ENCODE measurements at regions not wholly inside any gene's neighbourhood (a gene's known extent, or its start where the extent isn't known, plus 50 kb on each side); places are given as distances from the start of the nearest gene placed in this dataset.

DNA sequence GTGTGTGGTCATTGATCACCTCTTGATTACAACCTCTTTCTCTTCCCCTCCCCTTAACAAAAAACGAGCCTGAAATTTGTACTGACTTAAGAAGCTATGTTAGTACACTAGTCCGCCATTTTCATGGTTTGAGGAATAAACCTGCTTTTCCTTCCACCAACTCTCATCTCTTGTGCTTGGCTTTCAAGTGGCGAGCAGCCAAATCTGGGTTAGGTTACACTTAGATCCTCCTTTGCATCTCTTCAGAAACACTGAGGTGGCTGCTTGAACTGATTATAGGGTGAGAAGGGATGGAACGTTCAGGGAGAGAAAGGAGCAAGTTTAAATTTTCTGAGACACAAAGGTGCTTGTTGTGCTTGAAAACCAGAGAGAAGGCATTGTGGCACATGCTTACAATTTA lies 2171.4 kb downstream of the LRRC4C start:
- Histone ChIP-seq H4K20me1 (ENCODE audit: insufficient read depth) (no peaks in the 10 kb centered on the region), H3K4me3 (replicated peaks in 1 of 2; ENCODE audit: low read depth in 1 of 2, low read length in 2 of 2) (no peak overlapping the region), H3K9ac (ENCODE audit: low read length) (no peak overlapping the region), H3K4me2 (ENCODE audit: low read length) (no peak overlapping the region), H2AFZ (ENCODE audit: low read depth, low read length, poor library complexity, severe bottlenecking) (no peak overlapping the region), H3K9me2 (ENCODE audit: insufficient read depth) (no peaks in the 10 kb centered on the region), H3K36me3 (ENCODE audit: control insufficient read depth in 1 of 2, insufficient read depth in 2 of 2, low read length in 2 of 2) (no peaks in the 10 kb centered on the region), H3K4me1 (ENCODE audit: control insufficient read depth in 1 of 2, insufficient read depth in 2 of 2, low read length in 2 of 2) (no peaks in the 10 kb centered on the region), H3K27ac (ENCODE audit: low read depth, low read length) (no peak overlapping the region), H3K9me3 (ENCODE audit: control insufficient read depth in 1 of 2, insufficient read depth in 1 of 2, low read depth in 1 of 2, low read length in 2 of 2) (peaks cover 0 to 5% of the 10 kb centered on the region in 2 experiments; a peak in 2 of 4 replicates), H3K79me2 (ENCODE audit: insufficient read depth, low read length) (no peaks in the 10 kb centered on the region), H3K27me3 (ENCODE audit: insufficient read depth, low read length) (no peaks in the 10 kb centered on the region)
- ChIA-PET CTCF (no interaction called here), RAD21 (ENCODE audit: low non-redundant PET in 1 of 2, low total read pairs in 2 of 2, uncharacterized antibody in 2 of 2, unreplicated experiment in 2 of 2) (no interaction called here), POLR2A (no interaction called here)
- DNase-seq (ENCODE audit: low read depth, low spot score), result no peak
- intact Hi-C loops (cut with micrococcal nuclease), result no loop called here
- no peak for TF ChIP-seq ZNF274 (IDR thresholded peaks at IDR 0.05; ENCODE audit: low read depth, low read length)
- no peak for TF ChIP-seq SP1 (IDR thresholded peaks at IDR 0.05; ENCODE audit: low read depth)
- TF ChIP-seq POLR2A (IDR thresholded peaks at IDR 0.05; ENCODE audit: borderline replicate concordance, extremely low read depth, insufficient read depth, insufficient read length), result no peak
- no peak for TF ChIP-seq CTCF (IDR thresholded peaks at IDR 0.05 in 2 of 3, conservative IDR thresholded peaks at IDR 0.05 in 1 of 3; ENCODE audit: borderline replicate concordance in 1 of 3, insufficient read depth in 1 of 3, low read depth in 2 of 3, low read length in 2 of 3)
- TF ChIP-seq SRF (IDR thresholded peaks at IDR 0.05; ENCODE audit: low read depth), result no peak
- no peak for TF ChIP-seq YY1 (IDR thresholded peaks at IDR 0.05; ENCODE audit: extremely low read depth, insufficient replicate concordance, low read depth, low read length)
- TF ChIP-seq SIN3A (IDR thresholded peaks at IDR 0.05; ENCODE audit: low read depth), result no peak
- TF ChIP-seq EZH2 (IDR thresholded peaks at IDR 0.05), result no peak
- TF ChIP-seq ZFX (IDR thresholded peaks at IDR 0.05), result no peak
- TF ChIP-seq REST (IDR thresholded peaks at IDR 0.05; ENCODE audit: low read depth), result no peak
- no peak for TF ChIP-seq POLR2AphosphoS5 (IDR thresholded peaks at IDR 0.05; ENCODE audit: low read depth, low read length)
- TF ChIP-seq, protein P1, sequence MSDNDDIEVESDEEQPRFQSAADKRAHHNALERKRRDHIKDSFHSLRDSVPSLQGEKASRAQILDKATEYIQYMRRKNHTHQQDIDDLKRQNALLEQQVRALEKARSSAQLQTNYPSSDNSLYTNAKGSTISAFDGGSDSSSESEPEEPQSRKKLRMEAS (IDR thresholded peaks at IDR 0.05), result no peak
- TF ChIP-seq, protein P2, sequence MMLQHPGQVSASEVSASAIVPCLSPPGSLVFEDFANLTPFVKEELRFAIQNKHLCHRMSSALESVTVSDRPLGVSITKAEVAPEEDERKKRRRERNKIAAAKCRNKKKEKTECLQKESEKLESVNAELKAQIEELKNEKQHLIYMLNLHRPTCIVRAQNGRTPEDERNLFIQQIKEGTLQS (IDR thresholded peaks at IDR 0.05), result no peak
- no peak for TF ChIP-seq CBX3 (IDR thresholded peaks at IDR 0.05; ENCODE audit: low read depth)
- no peak for TF ChIP-seq RAD21 (IDR thresholded peaks at IDR 0.05; ENCODE audit: low read depth)
- no peak for TF ChIP-seq ELF1 (IDR thresholded peaks at IDR 0.05; ENCODE audit: borderline replicate concordance, low read depth)
- no peak for ATAC-seq
- no TSS peak for BruUV-seq (replicated peaks)
